ENCODE measurements at regions not wholly inside any gene's neighbourhood (a gene's known extent, or its start where the extent isn't known, plus 50 kb on each side); places are given as distances from the start of the nearest gene placed in this dataset.

GRCh38 chr1:50326026-50326425 lies 97.2 kb downstream of the DMRTA2 start:
- no peak for TF ChIP-seq EZH2 (IDR thresholded peaks at IDR 0.05; ENCODE audit: insufficient read depth, poor library complexity, severe bottlenecking)
- TF ChIP-seq EZH2phosphoT487 (IDR thresholded peaks at IDR 0.05; ENCODE audit: insufficient read depth, low read depth): no peak

Data from GM23248 (cell line).